Neuronal stem cell (in vitro differentiated cells): ENCODE measurements at regions not wholly inside any gene's neighbourhood (a gene's known extent, or its start where the extent isn't known, plus 50 kb on each side); places are given as distances from the start of the nearest gene placed in this dataset.

Experiments used
- DNase-seq: peaks from one replicate; pipeline ENCODE4 v3.0.0-alpha.2; 2013; ENCODE audit warnings: low spot score
- H2AFZ ChIP-seq: one replicate; pipeline ENCODE4 v1.6.1; 2013; ENCODE audit warnings: mild to moderate bottlenecking, low read length, inconsistent platforms
- H2AK5ac ChIP-seq: 2 replicates; pipeline ENCODE4 v1.6.1; 2013; ENCODE audit warnings: low read depth, mild to moderate bottlenecking, inconsistent platforms, low read length, moderate library complexity, mixed read lengths
- H2BK120ac ChIP-seq: 2 replicates; pipeline ENCODE4 v1.6.1; 2013; ENCODE audit warnings: low read depth, mild to moderate bottlenecking, inconsistent platforms, low read length, moderate library complexity, mixed read lengths
- H2BK12ac ChIP-seq: one replicate; pipeline ENCODE4 v1.6.1; 2013; ENCODE audit warnings: low read length, inconsistent platforms
- H2BK15ac ChIP-seq: 2 replicates; pipeline ENCODE4 v1.6.1; 2013; ENCODE audit warnings: mild to moderate bottlenecking, low read length, inconsistent platforms, mixed read lengths
- H2BK5ac ChIP-seq: one replicate; pipeline ENCODE4 v1.6.1; 2013; ENCODE audit warnings: inconsistent platforms, mild to moderate bottlenecking, low read length, moderate library complexity
- H3K14ac ChIP-seq: one replicate; pipeline ENCODE4 v1.6.1; 2013; ENCODE audit warnings: low read length, inconsistent platforms
- H3K18ac ChIP-seq: 2 replicates; pipeline ENCODE4 v1.6.1; 2013; ENCODE audit warnings: low read length, inconsistent platforms
- H3K23ac ChIP-seq: 2 replicates; pipeline ENCODE4 v1.6.1; 2013; ENCODE audit warnings: low read depth, mild to moderate bottlenecking, mixed read lengths, low read length, inconsistent platforms; ENCODE audit not compliant: poor library complexity
- H3K27ac ChIP-seq: replicated peaks from 3 replicates; pipeline ENCODE4 v1.5.1; 2013; ENCODE audit warnings: low read length, inconsistent platforms
- H3K27me3 ChIP-seq, 3 experiments: 2 replicates each; pipeline ENCODE4 v1.6.1; 2013; ENCODE audit warnings: low read length in 3 of 3, mild to moderate bottlenecking in 2 of 3, inconsistent platforms in 1 of 3, low read depth in 1 of 3, mixed read lengths in 1 of 3, moderate library complexity in 1 of 3; ENCODE audit not compliant: control insufficient read depth in 3 of 3, insufficient read depth in 3 of 3
- H3K36me3 ChIP-seq, 2 donors: replicated peaks in 1 of 2; 2 replicates each; pipeline ENCODE4 v1.6.1; 2013; ENCODE audit warnings: low read length in 2 of 2; ENCODE audit not compliant: control insufficient read depth in 2 of 2, insufficient read depth in 2 of 2
- H3K4ac ChIP-seq: 2 replicates; pipeline ENCODE4 v1.6.1; 2013; ENCODE audit warnings: inconsistent platforms, mild to moderate bottlenecking, low read length, moderate library complexity
- H3K4me1 ChIP-seq, 2 donors: 1 replicate in 1 of 2; 2 replicates in 1 of 2; pipeline ENCODE4 v1.6.1; 2013; ENCODE audit warnings: low read length in 2 of 2, low read depth in 1 of 2; ENCODE audit not compliant: control insufficient read depth in 2 of 2, insufficient read depth in 1 of 2
- H3K4me2 ChIP-seq: one replicate; pipeline ENCODE4 v1.6.1; 2013; ENCODE audit warnings: mild to moderate bottlenecking, low read length, inconsistent platforms; ENCODE audit not compliant: insufficient read depth, poor library complexity, severe bottlenecking
- H3K4me3 ChIP-seq, 2 donors: 2 replicates each; pipeline ENCODE4 v1.5.1; 2013; ENCODE audit warnings: low read length in 2 of 2, mild to moderate bottlenecking in 2 of 2, inconsistent platforms in 1 of 2, moderate library complexity in 1 of 2
- H3K79me1 ChIP-seq: one replicate; pipeline ENCODE4 v1.6.1; 2013; ENCODE audit warnings: low read depth, mild to moderate bottlenecking, inconsistent platforms, low read length, moderate library complexity
- H3K9ac ChIP-seq: one replicate; pipeline ENCODE4 v1.6.1; 2013; ENCODE audit warnings: mild to moderate bottlenecking, low read depth, low read length, inconsistent platforms; ENCODE audit not compliant: poor library complexity
- H3K9me3 ChIP-seq, 2 donors: replicated peaks in 1 of 2; 2 replicates each; pipeline versions ENCODE3 to v1.6.1; 2013; ENCODE audit warnings: low read length in 2 of 2, mild to moderate bottlenecking in 2 of 2, inconsistent platforms in 1 of 2, low read depth in 1 of 2, mixed read lengths in 1 of 2, moderate library complexity in 1 of 2; ENCODE audit not compliant: control insufficient read depth in 2 of 2, insufficient read depth in 1 of 2
- H4K8ac ChIP-seq: one replicate; pipeline ENCODE4 v1.6.1; 2013; ENCODE audit warnings: low read depth, mild to moderate bottlenecking, inconsistent platforms, low read length, moderate library complexity
- H4K91ac ChIP-seq: one replicate; pipeline ENCODE4 v1.6.1; 2013; ENCODE audit warnings: low read length, low read depth, mild to moderate bottlenecking, inconsistent platforms; ENCODE audit not compliant: poor library complexity
- WGBS, 2 donors: extraction: QIAGEN DNeasy Blood & Tissue Kit; methylation state at CpG; one replicate each; pipeline ENCODE4 v1.1.7; 2013; ENCODE audit warnings: missing lambda C conversion rate in 2 of 2, mixed read lengths in 1 of 2; ENCODE audit not compliant: insufficient read length in 2 of 2, insufficient replicate concordance in 1 of 2; ENCODE audit errors: extremely low coverage in 2 of 2; 5-methylcytosine and 5-hydroxymethylcytosine counted together

DNA sequence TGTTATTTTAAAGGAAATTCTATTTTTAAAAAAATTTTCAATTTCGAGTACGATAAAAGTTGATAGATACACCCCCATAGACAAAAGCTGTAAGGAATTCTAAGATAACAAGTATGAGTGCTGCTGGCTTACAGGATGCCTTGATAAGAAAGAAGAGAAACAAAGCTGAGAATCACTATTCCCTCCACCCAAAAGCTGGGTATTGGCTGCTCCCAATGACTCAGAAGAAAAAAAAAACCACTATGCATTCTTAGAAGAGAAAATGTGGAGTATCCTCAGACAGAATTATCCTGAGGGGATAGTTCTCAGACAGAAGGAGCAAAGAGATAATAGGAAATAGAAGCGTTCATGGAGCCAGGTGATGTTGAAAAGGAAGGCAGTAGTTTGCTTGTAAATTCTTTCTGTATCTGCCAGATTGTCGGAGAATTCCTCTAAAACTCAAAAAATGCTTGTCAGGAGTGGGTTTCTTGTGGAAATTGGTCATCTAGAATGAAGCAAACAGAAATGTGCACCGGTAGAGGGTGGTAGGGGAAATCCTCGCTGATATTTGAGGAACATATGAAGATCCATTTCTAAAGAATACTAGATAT, 217.5 kb upstream of the ADAMTS3 start:
- Histone ChIP-seq H3K79me1 (no peaks in the 10 kb centered on the region), H2BK15ac (no peak overlapping the region), H2AFZ (no peak overlapping the region), H3K36me3 (no peaks in the 10 kb centered on the region), H4K91ac (no peak overlapping the region), H3K9ac (no peak overlapping the region), H3K27ac (no peak overlapping the region), H2BK5ac (no peak overlapping the region), H3K4me1 (no peaks in the 10 kb centered on the region), H2BK120ac (no peak overlapping the region), H3K27me3 (no peaks in the 10 kb centered on the region), H2BK12ac (no peak overlapping the region), H3K4me2 (no peak overlapping the region), H3K9me3 (no peaks in the 10 kb centered on the region), H2AK5ac (no peak overlapping the region), H4K8ac (no peak overlapping the region), H3K23ac (no peak overlapping the region), H3K14ac (no peak overlapping the region), H3K18ac (no peak overlapping the region), H3K4ac (no peak overlapping the region), H3K4me3 (no peak overlapping the region)
- no CpG with 5 or more reads among the region's 6 CpGs for WGBS, 2 donors
- DNase-seq, result no peak

DNA sequence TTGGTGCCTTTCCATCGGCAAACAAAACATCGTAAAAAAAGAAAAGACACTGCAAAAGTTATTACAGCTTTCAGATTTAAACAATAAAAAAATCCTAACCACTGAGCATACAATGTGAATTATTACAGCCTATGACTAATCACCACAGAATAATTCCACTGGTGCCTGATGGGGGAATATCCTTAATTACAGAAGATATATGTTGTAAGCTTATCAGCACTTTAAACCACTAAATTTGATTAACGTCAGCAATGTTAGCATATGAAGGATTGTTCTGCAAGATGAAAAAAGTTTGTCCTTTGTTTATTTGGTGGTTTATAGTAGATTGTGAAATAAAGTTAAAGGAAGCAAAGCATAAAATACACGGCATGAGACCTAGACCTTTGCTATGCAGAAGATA, 210.2 kb upstream of the ADAMTS3 start:
- Histone ChIP-seq H2BK120ac (no peak overlapping the region), H3K27ac (no peak overlapping the region), H2AK5ac (no peak overlapping the region), H3K27me3 (no peaks in the 10 kb centered on the region), H3K18ac (no peak overlapping the region), H3K14ac (no peak overlapping the region), H3K4me2 (no peak overlapping the region), H2BK12ac (no peak overlapping the region), H3K79me1 (no peaks in the 10 kb centered on the region), H3K9me3 (no peaks in the 10 kb centered on the region), H2BK15ac (no peak overlapping the region), H3K4me3 (no peak overlapping the region), H2BK5ac (no peak overlapping the region), H4K91ac (no peak overlapping the region), H2AFZ (no peak overlapping the region), H3K4me1 (no peaks in the 10 kb centered on the region), H3K23ac (no peak overlapping the region), H3K9ac (no peak overlapping the region), H3K4ac (no peak overlapping the region), H4K8ac (no peak overlapping the region), H3K36me3 (no peaks in the 10 kb centered on the region)
- no peak for DNase-seq
- no CpG with 5 or more reads among the region's 4 CpGs for WGBS, 2 donors

DNA sequence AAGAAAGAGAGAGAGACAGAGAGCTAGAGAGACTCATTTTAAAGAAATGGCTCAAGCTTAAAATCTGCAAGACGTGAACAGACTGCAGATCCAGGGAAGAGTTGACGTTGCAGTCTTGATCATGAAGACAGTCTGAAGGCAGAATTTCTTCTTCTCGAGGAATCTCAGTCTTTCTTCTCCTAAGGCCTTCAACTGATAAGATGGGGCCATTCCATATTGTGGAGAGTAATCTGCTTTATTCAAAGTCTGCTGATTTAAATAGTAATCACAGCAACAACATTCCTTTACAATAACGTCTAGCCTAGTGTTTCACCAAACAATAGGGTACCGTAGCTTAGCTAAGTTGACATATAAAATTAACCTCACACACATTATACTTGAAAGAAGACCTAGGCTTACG, 208.4 kb upstream of the ADAMTS3 start:
- Histone ChIP-seq H3K9ac (no peak overlapping the region), H2AFZ (no peak overlapping the region), H2BK5ac (no peak overlapping the region), H3K18ac (no peak overlapping the region), H3K4ac (no peak overlapping the region), H3K14ac (no peak overlapping the region), H2BK12ac (no peak overlapping the region), H3K36me3 (no peaks in the 10 kb centered on the region), H3K9me3 (no peaks in the 10 kb centered on the region), H3K79me1 (no peaks in the 10 kb centered on the region), H3K4me2 (no peak overlapping the region), H4K8ac (no peak overlapping the region), H2AK5ac (no peak overlapping the region), H3K27me3 (no peaks in the 10 kb centered on the region), H3K23ac (no peak overlapping the region), H4K91ac (no peak overlapping the region), H2BK15ac (no peak overlapping the region), H3K4me1 (no peaks in the 10 kb centered on the region), H3K27ac (no peak overlapping the region), H3K4me3 (no peak overlapping the region), H2BK120ac (no peak overlapping the region)
- DNase-seq, result no peak
- WGBS, 2 donors, result no CpG with 5 or more reads among the region's 6 CpGs

DNA sequence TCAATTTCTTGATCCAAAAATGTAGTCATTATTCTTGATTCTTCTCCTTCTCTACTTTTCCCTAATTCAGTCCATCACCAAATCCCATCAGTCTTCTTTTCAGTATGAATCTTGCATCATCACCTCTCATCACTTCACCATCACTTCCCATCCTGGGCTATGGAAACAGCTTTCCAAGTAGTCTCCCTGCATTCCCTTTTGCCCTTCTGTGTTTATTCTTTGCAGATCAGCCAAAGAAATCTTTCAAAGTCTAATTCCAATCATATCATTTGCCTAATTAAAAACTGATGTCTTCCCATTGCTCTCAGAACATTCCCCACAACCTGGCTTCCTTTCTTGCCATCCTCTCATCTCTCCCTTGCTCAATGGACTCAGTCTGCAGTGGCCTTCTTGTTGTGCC, 201.7 kb upstream of the ADAMTS3 start:
- Histone ChIP-seq H2AFZ (no peak overlapping the region), H2BK5ac (no peak overlapping the region), H3K9ac (no peak overlapping the region), H4K91ac (no peak overlapping the region), H3K4me3 (no peak overlapping the region), H3K23ac (no peak overlapping the region), H3K14ac (no peak overlapping the region), H3K18ac (no peak overlapping the region), H2BK120ac (no peak overlapping the region), H3K4me1 (no peaks in the 10 kb centered on the region), H3K27me3 (no peaks in the 10 kb centered on the region), H4K8ac (no peak overlapping the region), H2BK12ac (no peak overlapping the region), H3K79me1 (no peaks in the 10 kb centered on the region), H2AK5ac (no peak overlapping the region), H2BK15ac (no peak overlapping the region), H3K9me3 (no peaks in the 10 kb centered on the region), H3K4me2 (no peak overlapping the region), H3K27ac (no peak overlapping the region), H3K4ac (no peak overlapping the region), H3K36me3 (no peaks in the 10 kb centered on the region)
- DNase-seq, result no peak
